Smooth muscle cell (in vitro differentiated cells): ENCODE measurements at regions not wholly inside any gene's neighbourhood (a gene's known extent, or its start where the extent isn't known, plus 50 kb on each side); places are given as distances from the start of the nearest gene placed in this dataset.

Experiments used
- DNase-seq: peaks from one replicate; lab custom pipeline; 2025; ENCODE audit not compliant: unreplicated experiment; lab: John Stamatoyannopoulos, UW
- H2AFZ ChIP-seq: fragments of 200-600 bp; sonication (generic); 2 replicates; pipeline ENCODE4 v1.6.0; 2016; ENCODE audit warnings: antibody characterized with exemption, low read depth, mild to moderate bottlenecking
- H3F3A ChIP-seq: fragments of 200-600 bp; sonication (generic); 2 replicates; pipeline ENCODE4 v1.6.0; 2017; ENCODE audit warnings: antibody characterized with exemption, low read depth
- H3K27ac ChIP-seq: fragments of 200-600 bp; sonication (generic); 2 replicates; pipeline ENCODE4 v1.5.1; 2016; ENCODE audit warnings: low read depth, mild to moderate bottlenecking
- H3K27me3 ChIP-seq: fragments of 200-600 bp; sonication (generic); 2 replicates; pipeline ENCODE4 v1.6.1; 2016; ENCODE audit warnings: low read depth, mild to moderate bottlenecking
- H3K36me3 ChIP-seq: fragments of 200-600 bp; sonication (generic); 2 replicates; pipeline ENCODE4 v1.5.1; 2016; ENCODE audit warnings: low read depth
- H3K4me1 ChIP-seq: fragments of 200-600 bp; sonication (generic); 2 replicates; pipeline ENCODE4 v1.5.1; 2016; ENCODE audit warnings: low read depth
- H3K4me2 ChIP-seq: fragments of 200-600 bp; sonication (generic); 2 replicates; pipeline ENCODE4 v1.6.0; 2016; ENCODE audit warnings: mild to moderate bottlenecking
- H3K4me3 ChIP-seq: fragments of 200-600 bp; sonication (generic); 2 replicates; pipeline ENCODE4 v1.5.1; 2016; ENCODE audit warnings: mild to moderate bottlenecking
- H3K79me2 ChIP-seq: fragments of 200-600 bp; sonication (generic); 2 replicates; pipeline ENCODE4 v1.6.0; 2016; ENCODE audit warnings: low read depth, mild to moderate bottlenecking
- H3K9ac ChIP-seq: fragments of 200-600 bp; sonication (generic); 2 replicates; pipeline ENCODE4 v1.6.0; 2016; ENCODE audit warnings: low read depth
- H3K9me3 ChIP-seq: fragments of 200-600 bp; sonication (generic); replicated peaks from 2 replicates; pipeline ENCODE4 v1.5.1; 2016; ENCODE audit warnings: low read depth
- H4K20me1 ChIP-seq: fragments of 200-600 bp; sonication (generic); 2 replicates; pipeline ENCODE4 v1.6.0; 2016; ENCODE audit warnings: low read depth
- WGBS: methylation state at CpG from one replicate; pipeline ENCODE4 v1.1.7; 2016; ENCODE audit warnings: low lambda C conversion rate; 5-methylcytosine and 5-hydroxymethylcytosine counted together
- TF ChIP-seq, protein P1 (sequence below): fragments of 200-600 bp; sonication (generic); IDR thresholded peaks from 2 replicates; pipeline ENCODE4 v1.5.1; 2017; ENCODE audit warnings: borderline replicate concordance, mild to moderate bottlenecking, antibody characterized with exemption; ENCODE audit not compliant: insufficient read depth, poor library complexity, severe bottlenecking

DNA sequence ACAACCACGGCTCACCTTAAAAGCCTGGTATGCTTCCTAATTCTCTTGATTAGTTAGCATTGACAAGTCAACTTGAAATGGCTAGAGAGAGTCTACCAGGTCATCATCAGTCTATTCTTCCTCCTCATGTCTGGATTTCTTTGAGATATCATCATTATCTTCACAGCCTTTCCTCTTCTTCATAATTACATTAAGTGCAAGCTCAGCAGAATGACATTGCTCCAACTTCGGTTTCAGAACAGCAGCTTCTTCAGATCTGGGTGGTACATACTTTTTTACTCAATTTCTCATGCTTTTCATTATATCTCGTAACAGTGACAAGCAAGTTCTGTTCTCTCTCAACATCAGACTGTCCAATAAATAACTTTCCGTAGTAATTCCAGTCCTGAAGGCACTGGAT lies 337.5 kb upstream of the TENM3 start:
- Histone ChIP-seq H3K36me3 (no peaks in the 10 kb centered on the region), H3K4me1 (peaks cover 4% of the 10 kb centered on the region), H3K4me3 (no peak overlapping the region), H3K4me2 (no peak overlapping the region), H4K20me1 (no peaks in the 10 kb centered on the region), H3F3A (no peaks in the 10 kb centered on the region), H3K9me3 (no peaks in the 10 kb centered on the region), H3K27ac (no peak overlapping the region), H3K79me2 (no peaks in the 10 kb centered on the region), H3K9ac (no peak overlapping the region), H3K27me3 (no peaks in the 10 kb centered on the region), H2AFZ (no peak overlapping the region)
- DNase-seq = no peak
- WGBS = 78% methylated on average over 4 of the region's 4 CpGs
- TF ChIP-seq, protein P1, sequence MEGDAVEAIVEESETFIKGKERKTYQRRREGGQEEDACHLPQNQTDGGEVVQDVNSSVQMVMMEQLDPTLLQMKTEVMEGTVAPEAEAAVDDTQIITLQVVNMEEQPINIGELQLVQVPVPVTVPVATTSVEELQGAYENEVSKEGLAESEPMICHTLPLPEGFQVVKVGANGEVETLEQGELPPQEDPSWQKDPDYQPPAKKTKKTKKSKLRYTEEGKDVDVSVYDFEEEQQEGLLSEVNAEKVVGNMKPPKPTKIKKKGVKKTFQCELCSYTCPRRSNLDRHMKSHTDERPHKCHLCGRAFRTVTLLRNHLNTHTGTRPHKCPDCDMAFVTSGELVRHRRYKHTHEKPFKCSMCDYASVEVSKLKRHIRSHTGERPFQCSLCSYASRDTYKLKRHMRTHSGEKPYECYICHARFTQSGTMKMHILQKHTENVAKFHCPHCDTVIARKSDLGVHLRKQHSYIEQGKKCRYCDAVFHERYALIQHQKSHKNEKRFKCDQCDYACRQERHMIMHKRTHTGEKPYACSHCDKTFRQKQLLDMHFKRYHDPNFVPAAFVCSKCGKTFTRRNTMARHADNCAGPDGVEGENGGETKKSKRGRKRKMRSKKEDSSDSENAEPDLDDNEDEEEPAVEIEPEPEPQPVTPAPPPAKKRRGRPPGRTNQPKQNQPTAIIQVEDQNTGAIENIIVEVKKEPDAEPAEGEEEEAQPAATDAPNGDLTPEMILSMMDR = no peak

GRCh38 chr4:181908168-181908567 lies 335.0 kb upstream of the TENM3 start:
- Histone ChIP-seq H3K9me3 (no peaks in the 10 kb centered on the region), H3K79me2 (no peaks in the 10 kb centered on the region), H3K4me3 (no peak overlapping the region), H3K27ac (peak overlapping the region; percentile 88), H3K36me3 (no peaks in the 10 kb centered on the region), H3K27me3 (no peaks in the 10 kb centered on the region), H3K4me2 (peak overlapping the region; percentile 50), H2AFZ (peak overlapping the region; percentile 67), H4K20me1 (no peaks in the 10 kb centered on the region), H3K4me1 (peaks cover 4% of the 10 kb centered on the region), H3F3A (peaks cover 6% of the 10 kb centered on the region), H3K9ac (no peak overlapping the region)
- 26% methylated on average over 1 of the region's 1 CpG for WGBS
- DNase-seq = no peak
- TF ChIP-seq, protein P1 = no peak

DNA sequence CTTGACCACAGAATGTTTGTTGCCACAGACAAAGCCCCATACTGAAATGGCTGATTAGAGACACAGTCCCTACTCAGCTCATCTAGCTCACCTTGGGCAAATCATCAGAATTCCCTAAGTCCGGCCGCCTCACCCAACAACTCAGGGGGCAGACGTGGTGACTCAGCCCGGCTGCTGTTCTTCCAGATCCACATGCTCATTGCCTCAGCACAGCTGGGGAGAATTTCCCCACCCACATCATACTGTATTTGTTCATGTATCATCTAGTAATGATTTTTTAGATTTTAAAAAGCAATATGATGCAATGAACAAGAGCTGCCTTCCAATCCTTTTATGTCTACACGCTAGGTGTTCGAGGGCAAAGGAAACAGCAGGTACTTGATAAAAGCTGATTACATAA lies 333.8 kb upstream of the TENM3 start:
- peaks cover 6% of the 10 kb centered on the region for H3F3A ChIP-seq
- peak overlapping the region; percentile 72 for H3K4me2 ChIP-seq
- TF ChIP-seq, protein P1 = no peak
- H3K4me3 ChIP-seq = no peak overlapping the region
- 22% methylated on average over 6 of the region's 6 CpGs for WGBS
- no peaks in the 10 kb centered on the region for H3K36me3 ChIP-seq
- H3K27ac ChIP-seq = peak overlapping the region; percentile 88
- H4K20me1 ChIP-seq = no peaks in the 10 kb centered on the region
- peak; percentile 9 for DNase-seq
- no peak overlapping the region for H2AFZ ChIP-seq
- H3K79me2 ChIP-seq = no peaks in the 10 kb centered on the region
- peaks cover 4% of the 10 kb centered on the region for H3K4me1 ChIP-seq
- no peaks in the 10 kb centered on the region for H3K27me3 ChIP-seq
- no peaks in the 10 kb centered on the region for H3K9me3 ChIP-seq
- peak overlapping the region; percentile 40 for H3K9ac ChIP-seq

- peak overlapping the region; percentile 7 for H3K4me2 ChIP-seq
- H4K20me1 ChIP-seq = no peaks in the 10 kb centered on the region
- H3K27ac ChIP-seq = peak overlapping the region; percentile 63
- no peaks in the 10 kb centered on the region for H3K36me3 ChIP-seq
- H3K9ac ChIP-seq = peak overlapping the region; percentile 22
- H3K79me2 ChIP-seq = no peaks in the 10 kb centered on the region
- no peak overlapping the region for H2AFZ ChIP-seq
- no peaks in the 10 kb centered on the region for H3K9me3 ChIP-seq
- WGBS = 10% methylated on average over 2 of the region's 2 CpGs
- H3K4me3 ChIP-seq = no peak overlapping the region
- DNase-seq = no peak
- H3F3A ChIP-seq = peaks cover 6% of the 10 kb centered on the region
- peaks cover 4% of the 10 kb centered on the region for H3K4me1 ChIP-seq
- H3K27me3 ChIP-seq = no peaks in the 10 kb centered on the region
- TF ChIP-seq, protein P1 = no peak
Measured at GRCh38 chr4:181911420-181911819, 331.8 kb upstream of the TENM3 start.
